OCI-LY1 (cell line): ENCODE measurements at regions not wholly inside any gene's neighbourhood (a gene's known extent, or its start where the extent isn't known, plus 50 kb on each side); places are given as distances from the start of the nearest gene placed in this dataset.

ENCODE experiments used
- H2AFZ ChIP-seq: fragments of 200-600 bp; sonication (generic), shearing (Covaris generic); 2 replicates; pipeline ENCODE4 v1.6.0; 2014; ENCODE audit warnings: antibody characterized with exemption, mild to moderate bottlenecking, low read length
- H3F3A ChIP-seq: fragments of 200-600 bp; sonication (generic), shearing (Covaris generic); 2 replicates; pipeline ENCODE4 v1.6.0; 2014; ENCODE audit warnings: mild to moderate bottlenecking, antibody characterized with exemption, low read length, moderate library complexity; ENCODE audit not compliant: insufficient read depth
- H3K27ac ChIP-seq: fragments of 200-600 bp; sonication (generic); 2 replicates; pipeline ENCODE4 v1.5.1; 2014; ENCODE audit warnings: low read length, mixed run types, mild to moderate bottlenecking, low read depth; ENCODE audit not compliant: poor library complexity, severe bottlenecking
- H3K27me3 ChIP-seq: fragments of 200-600 bp; sonication (generic); 2 replicates; pipeline ENCODE4 v1.6.0; 2014; ENCODE audit warnings: antibody characterized with exemption, mild to moderate bottlenecking, low read length, moderate library complexity; ENCODE audit not compliant: insufficient read depth
- H3K36me3 ChIP-seq: fragments of 200-600 bp; sonication (generic); 2 replicates; pipeline ENCODE4 v1.6.1; 2014; ENCODE audit warnings: mild to moderate bottlenecking, antibody characterized with exemption, low read length, moderate library complexity, mixed read lengths; ENCODE audit not compliant: insufficient read depth
- H3K4me1 ChIP-seq: fragments of 200-600 bp; sonication (generic); 2 replicates; pipeline ENCODE4 v1.5.1; 2014; ENCODE audit warnings: mild to moderate bottlenecking, low read length, moderate library complexity; ENCODE audit not compliant: insufficient read depth, severe bottlenecking
- H3K4me2 ChIP-seq: fragments of 200-600 bp; sonication (generic), shearing (Covaris generic); 2 replicates; pipeline ENCODE4 v1.6.1; 2014; ENCODE audit warnings: low read length
- H3K4me3 ChIP-seq: fragments of 200-600 bp; sonication (generic); 2 replicates; pipeline ENCODE4 v1.5.1; 2014; ENCODE audit warnings: low read length, low read depth, mild to moderate bottlenecking, mixed read lengths; ENCODE audit not compliant: poor library complexity, severe bottlenecking
- H3K79me2 ChIP-seq: fragments of 200-600 bp; shearing (Covaris generic); 2 replicates; pipeline ENCODE4 v1.6.1; 2016; ENCODE audit warnings: mixed run types, low read length, mixed read lengths; ENCODE audit not compliant: insufficient read depth
- H3K9ac ChIP-seq: fragments of 200-600 bp; sonication (generic), shearing (Covaris generic); 2 replicates; pipeline ENCODE4 v1.6.1; 2014; ENCODE audit warnings: mild to moderate bottlenecking, low read length, mixed read lengths
- H3K9me2 ChIP-seq: fragments of 200-600 bp; sonication (generic), shearing (Covaris generic); 2 replicates; pipeline ENCODE4 v1.6.1; 2014; ENCODE audit warnings: low read depth, mild to moderate bottlenecking, low read length, mixed read lengths
- H3K9me3 ChIP-seq: fragments of 200-600 bp; shearing (Covaris generic); 2 replicates; pipeline ENCODE4 v1.6.1; 2014; ENCODE audit warnings: low read length, mixed read lengths
- H4K20me1 ChIP-seq: fragments of 200-600 bp; sonication (generic), shearing (Covaris generic); 2 replicates; pipeline ENCODE4 v1.6.0; 2016; ENCODE audit warnings: mild to moderate bottlenecking, low read length; ENCODE audit not compliant: insufficient read depth
- EZH2 ChIP-seq: fragments of 200-600 bp; sonication (generic), shearing (Covaris generic); IDR thresholded peaks from 2 replicates; pipeline ENCODE4 v1.8.0; 2017; ENCODE audit warnings: borderline replicate concordance, mixed run types, mild to moderate bottlenecking, antibody characterized with exemption, low read length, moderate library complexity, mixed read lengths
- TF ChIP-seq, protein P1 (sequence below): fragments of 200-600 bp; sonication (generic), shearing (Covaris generic); IDR thresholded peaks from 2 replicates; pipeline ENCODE4 v1.5.1; 2017; ENCODE audit warnings: mild to moderate bottlenecking, antibody characterized with exemption, low read length, moderate library complexity, mixed read lengths

- Histone ChIP-seq H3F3A (no peaks in the 10 kb centered on the region), H3K79me2 (no peaks in the 10 kb centered on the region), H3K4me1 (no peaks in the 10 kb centered on the region), H3K4me3 (no peak overlapping the region), H3K9me2 (no peaks in the 10 kb centered on the region), H3K4me2 (no peak overlapping the region), H3K36me3 (no peaks in the 10 kb centered on the region), H3K9me3 (no peaks in the 10 kb centered on the region), H3K9ac (no peak overlapping the region), H4K20me1 (no peaks in the 10 kb centered on the region), H2AFZ (no peak overlapping the region), H3K27ac (no peak overlapping the region), H3K27me3 (peaks cover 4% of the 10 kb centered on the region; the same call in 1 of the 2 replicates)
- TF ChIP-seq, protein P1, sequence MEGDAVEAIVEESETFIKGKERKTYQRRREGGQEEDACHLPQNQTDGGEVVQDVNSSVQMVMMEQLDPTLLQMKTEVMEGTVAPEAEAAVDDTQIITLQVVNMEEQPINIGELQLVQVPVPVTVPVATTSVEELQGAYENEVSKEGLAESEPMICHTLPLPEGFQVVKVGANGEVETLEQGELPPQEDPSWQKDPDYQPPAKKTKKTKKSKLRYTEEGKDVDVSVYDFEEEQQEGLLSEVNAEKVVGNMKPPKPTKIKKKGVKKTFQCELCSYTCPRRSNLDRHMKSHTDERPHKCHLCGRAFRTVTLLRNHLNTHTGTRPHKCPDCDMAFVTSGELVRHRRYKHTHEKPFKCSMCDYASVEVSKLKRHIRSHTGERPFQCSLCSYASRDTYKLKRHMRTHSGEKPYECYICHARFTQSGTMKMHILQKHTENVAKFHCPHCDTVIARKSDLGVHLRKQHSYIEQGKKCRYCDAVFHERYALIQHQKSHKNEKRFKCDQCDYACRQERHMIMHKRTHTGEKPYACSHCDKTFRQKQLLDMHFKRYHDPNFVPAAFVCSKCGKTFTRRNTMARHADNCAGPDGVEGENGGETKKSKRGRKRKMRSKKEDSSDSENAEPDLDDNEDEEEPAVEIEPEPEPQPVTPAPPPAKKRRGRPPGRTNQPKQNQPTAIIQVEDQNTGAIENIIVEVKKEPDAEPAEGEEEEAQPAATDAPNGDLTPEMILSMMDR: no peak
Observed at GRCh38 chr17:72517413-72518158, 396.8 kb downstream of the SOX9 start.

DNA sequence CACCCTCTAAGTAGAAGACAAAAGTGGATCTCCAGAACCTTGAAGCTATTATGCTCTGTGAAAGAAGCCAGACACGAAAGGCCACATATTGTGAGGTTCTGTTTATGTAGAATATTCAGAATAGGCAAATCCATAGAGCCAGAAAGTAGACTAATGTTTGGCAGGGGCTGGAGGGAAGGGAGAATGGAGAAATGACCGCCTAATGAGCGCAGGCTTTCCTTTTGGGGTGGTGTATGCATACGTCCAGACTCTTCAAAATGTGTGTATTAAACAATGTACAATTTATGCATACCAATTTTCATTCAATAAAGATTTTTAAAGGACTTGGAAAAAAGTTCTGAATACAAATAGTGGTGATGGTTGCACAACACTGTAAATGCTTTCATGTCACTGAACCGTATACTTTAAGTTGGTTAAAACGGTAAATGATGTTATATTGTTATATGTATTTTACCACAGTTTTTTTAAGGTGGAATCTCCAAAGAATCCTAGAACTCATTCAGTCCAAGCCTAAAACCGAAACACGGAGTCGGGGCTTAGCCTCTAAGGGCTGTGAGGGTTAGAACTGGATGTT, 397.4 kb downstream of the SOX9 start:
- Histone ChIP-seq H3K9me3 (no peaks in the 10 kb centered on the region), H4K20me1 (no peaks in the 10 kb centered on the region), H3K9me2 (no peaks in the 10 kb centered on the region), H3F3A (no peaks in the 10 kb centered on the region), H2AFZ (no peak overlapping the region), H3K9ac (no peak overlapping the region), H3K4me1 (no peaks in the 10 kb centered on the region), H3K4me3 (no peak overlapping the region), H3K4me2 (no peak overlapping the region), H3K79me2 (no peaks in the 10 kb centered on the region), H3K27me3 (peaks cover 4% of the 10 kb centered on the region; the same call in 1 of the 2 replicates), H3K36me3 (no peaks in the 10 kb centered on the region), H3K27ac (no peak overlapping the region)
- TF ChIP-seq, protein P1: no peak
- TF ChIP-seq EZH2: no peak

GRCh38 chr17:72518753-72519597, 398.2 kb downstream of the SOX9 start:
- H3K9me3 ChIP-seq: no peaks in the 10 kb centered on the region
- H3K9ac ChIP-seq: no peak overlapping the region
- H2AFZ ChIP-seq: no peak overlapping the region
- H4K20me1 ChIP-seq: no peaks in the 10 kb centered on the region
- H3K4me3 ChIP-seq: no peak overlapping the region
- H3K4me1 ChIP-seq: no peaks in the 10 kb centered on the region
- no peaks in the 10 kb centered on the region for H3K79me2 ChIP-seq
- no peak overlapping the region for H3K4me2 ChIP-seq
- no peak overlapping the region for H3K27ac ChIP-seq
- H3K9me2 ChIP-seq: no peaks in the 10 kb centered on the region
- TF ChIP-seq, protein P1: no peak
- TF ChIP-seq EZH2: no peak
- peaks cover 4% of the 10 kb centered on the region; the same call in 1 of the 2 replicates for H3K27me3 ChIP-seq
- no peaks in the 10 kb centered on the region for H3K36me3 ChIP-seq
- H3F3A ChIP-seq: no peaks in the 10 kb centered on the region
